Motor neuron (in vitro differentiated cells): ENCODE measurements at regions not wholly inside any gene's neighbourhood (a gene's known extent, or its start where the extent isn't known, plus 50 kb on each side); places are given as distances from the start of the nearest gene placed in this dataset.
A peak's percentile ranks its signal among the peaks of the same experiment; 100 is the strongest.

ENCODE experiments used
- ATAC-seq, 8 experiments: fragments of 200-7000 bp; cut with Tn5 transposase; replicated peaks in 6 of 8; 2 replicates each; pipeline ENCODE4 v1.8.0; 2021; ENCODE audit warnings: mild to moderate bottlenecking in 8 of 8, moderate library complexity in 8 of 8
- H3K27ac ChIP-seq, 2 donors: fragments of 250-450 bp; sonication (Bioruptor Pico); 2 replicates each; pipeline ENCODE4 v1.9.0; 2021; ENCODE audit warnings: antibody characterized with exemption in 2 of 2, mild to moderate bottlenecking in 2 of 2, moderate library complexity in 1 of 2
- H3K4me1 ChIP-seq, 2 donors: fragments of 250-450 bp; sonication (Bioruptor Pico); replicated peaks in 1 of 2; 2 replicates each; pipeline ENCODE4 v1.6.1; 2021; ENCODE audit warnings: antibody characterized with exemption in 2 of 2, mild to moderate bottlenecking in 2 of 2, moderate library complexity in 1 of 2
- H3K4me3 ChIP-seq, 5 donors: fragments of 250-450 bp; sonication (Bioruptor Pico); 2 replicates each; pipeline ENCODE4 v1.9.0; 2021; ENCODE audit warnings: antibody characterized with exemption in 5 of 5, mild to moderate bottlenecking in 5 of 5, moderate library complexity in 4 of 5
- WGBS, 10 experiments: fragments of 450-650 bp; shearing (Covaris generic); methylation state at CpG; one replicate each; pipeline ENCODE4 v1.0.0; 2022; 5-methylcytosine and 5-hydroxymethylcytosine counted together
- in situ Hi-C, 9 experiments: fragments of 400-800 bp; cut with MboI; loops; one replicate each; pipeline ENCODE4 v1.15.0; 2021; ENCODE audit warnings: low sequenced_read_pairs in 9 of 9, low pct_unique_long_range_greater_than_20kb in 2 of 9; ENCODE audit not compliant: unreplicated experiment in 9 of 9

DNA sequence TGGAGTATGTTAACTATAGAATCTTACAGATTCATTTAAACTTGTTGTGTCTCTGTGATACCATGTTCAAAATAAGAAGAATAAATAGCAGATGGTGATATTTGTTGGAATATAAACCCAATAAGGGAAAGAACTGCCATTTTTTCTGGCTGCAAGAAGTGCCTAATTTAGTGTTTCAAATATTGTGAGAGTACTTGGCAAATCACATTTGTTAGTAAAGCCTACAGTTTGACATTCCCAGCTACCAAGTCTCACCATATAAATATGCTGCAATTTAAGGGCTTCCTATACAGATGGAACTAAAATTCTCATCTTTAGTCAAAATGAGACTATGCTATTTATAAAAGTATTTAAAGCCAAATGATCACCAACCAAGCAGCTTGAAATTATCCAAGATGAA is 96.0 kb upstream of the WDFY3 start:
- no peak overlapping the region for H3K4me3 ChIP-seq
- no peak for ATAC-seq

DNA sequence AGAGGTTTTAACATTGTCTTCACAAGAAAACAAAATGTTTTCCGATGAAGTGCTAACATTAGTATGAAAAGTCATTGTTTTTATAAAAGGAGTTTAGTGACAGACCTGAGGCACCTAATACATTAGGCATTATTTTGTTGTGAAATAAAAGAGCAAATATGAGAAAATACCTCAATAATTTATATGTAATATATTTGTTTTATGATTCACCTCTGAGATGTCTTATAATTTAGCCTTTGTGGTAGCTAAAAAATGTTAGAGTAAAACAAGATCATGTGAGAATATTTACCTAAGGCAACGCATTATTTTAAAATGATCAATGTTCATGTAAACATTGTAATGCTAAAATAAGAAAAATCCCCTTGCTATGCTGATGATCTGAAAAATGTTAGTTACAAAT is 100.9 kb upstream of the WDFY3 start:
- H3K4me3 ChIP-seq = no peak overlapping the region
- ATAC-seq = no peak
- 24 to 100% (median 96%) methylated on average over 1 to 2 of the region's 2 CpGs for whole genome bisulfite sequencing, 10 experiments
- no peak overlapping the region for H3K27ac ChIP-seq
- in situ Hi-C loops = no loop called here
- peaks cover 0 to 6% of the 10 kb centered on the region in 2 donors for H3K4me1 ChIP-seq

More for the DNA sequence above, 96.0 kb upstream of the WDFY3 start:
- peaks cover 0 to 6% of the 10 kb centered on the region in 2 donors for H3K4me1 ChIP-seq
- in situ Hi-C loops = no loop called here
- no peak overlapping the region for H3K27ac ChIP-seq

DNA sequence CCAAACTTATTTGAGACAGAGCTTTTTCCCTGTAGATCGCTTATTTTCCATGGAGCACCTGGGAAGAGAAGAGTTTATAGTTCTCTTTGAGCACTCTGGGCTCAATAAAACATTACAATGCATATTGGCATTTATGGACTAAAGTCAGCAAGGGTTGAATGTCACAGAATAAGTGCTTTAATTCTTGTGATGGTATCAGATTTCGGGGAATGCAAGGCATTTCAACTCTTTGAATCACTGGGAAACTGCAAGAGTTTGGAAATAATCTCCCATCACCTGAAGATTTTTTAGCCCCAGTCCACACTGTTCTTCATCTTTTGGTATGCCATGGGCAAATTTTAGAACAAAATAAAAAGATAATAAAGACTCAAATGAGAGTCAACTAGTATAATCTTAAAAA is 111.5 kb upstream of the WDFY3 start:
- Histone ChIP-seq H3K4me3 (no peak overlapping the region), H3K4me1 (no peaks in the 10 kb centered on the region), H3K27ac (no peak overlapping the region)
- 0 to 93% (median 84%) methylated on average over 1 to 2 of the region's 2 CpGs; no CpG with 5 or more reads in 1 of the 10 experiments for WGBS, 10 experiments
- ATAC-seq = no peak
- in situ Hi-C loops = loop anchor here in 1 of 9 experiments (25.0 kb wide), 1 partner anchor 884 kb away; no protein-coding TSS in a partner anchor

DNA sequence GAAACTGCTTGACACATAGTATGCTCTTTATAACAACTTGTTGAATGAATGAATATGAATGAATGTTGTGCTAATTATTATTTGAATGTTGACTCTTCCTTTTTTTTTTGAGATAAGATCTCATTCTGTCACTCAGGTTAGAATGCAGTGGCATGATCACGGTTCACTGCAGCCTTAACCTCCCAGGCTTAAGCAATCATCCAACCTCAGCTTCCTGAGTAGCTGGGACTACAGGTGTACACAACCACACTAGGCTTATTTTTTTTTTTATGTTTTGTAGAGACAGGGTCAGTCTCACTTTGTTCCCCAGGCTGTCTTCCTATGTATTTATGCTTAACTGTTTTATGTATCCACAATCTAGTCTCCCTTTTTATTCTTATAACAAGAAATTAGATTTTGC is 114.7 kb upstream of the WDFY3 start:
- no peak for ATAC-seq
- in situ Hi-C loops = loop anchor here in 1 of 9 experiments (25.0 kb wide), 1 partner anchor 881 kb away; no protein-coding TSS in a partner anchor
- WGBS, 10 experiments = 43 to 100% (median 89%) methylated on average over 1 of the region's 1 CpG; no CpG with 5 or more reads in 2 of the 10 experiments
- no peak overlapping the region for H3K27ac ChIP-seq
- no peak overlapping the region for H3K4me3 ChIP-seq
- H3K4me1 ChIP-seq = no peaks in the 10 kb centered on the region

DNA sequence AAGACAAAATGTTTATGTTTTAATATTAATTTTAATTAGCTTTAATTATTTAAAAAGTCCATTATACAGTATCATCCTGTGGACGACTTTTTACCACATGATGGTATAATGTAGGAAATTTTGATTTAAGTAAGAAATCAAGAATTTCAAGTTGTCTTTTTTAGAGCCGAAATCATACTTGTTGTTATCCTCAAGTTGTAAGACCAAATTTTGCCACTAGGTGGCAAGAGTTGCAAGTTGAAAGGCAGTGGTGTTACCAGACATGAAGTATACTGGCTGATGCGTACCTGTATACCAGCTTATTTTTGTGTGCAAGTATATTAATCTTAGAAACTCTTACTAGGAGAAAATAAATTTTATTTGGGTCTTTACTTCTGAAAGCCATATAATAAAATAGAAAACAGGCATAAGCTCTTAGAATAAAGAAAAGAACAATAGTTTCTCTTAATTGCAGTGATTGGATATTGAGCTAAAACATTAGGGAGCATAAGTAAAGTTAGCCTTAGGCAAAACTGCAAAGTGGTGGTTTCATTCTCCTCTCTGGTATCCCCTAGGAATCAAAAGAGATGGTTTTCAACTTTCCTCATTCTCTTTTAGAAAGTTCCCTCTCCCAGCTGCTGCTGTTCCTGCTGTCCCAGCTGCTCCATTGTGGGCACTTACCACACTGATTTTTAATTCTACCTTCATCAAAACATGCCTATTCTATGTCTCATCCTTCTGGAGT is 118.0 kb upstream of the WDFY3 start:
- in situ Hi-C loops = loop anchor here in 1 of 9 experiments (25.0 kb wide), 1 partner anchor 878 kb away; no protein-coding TSS in a partner anchor
- H3K4me3 ChIP-seq = no peak overlapping the region
- WGBS, 10 experiments = 0 to 48% (median 25%) methylated on average over 2 to 3 of the region's 3 CpGs
- peak in 4 of 8 experiments; percentile 54 to 75 (median 66) for ATAC-seq
- H3K4me1 ChIP-seq = no peaks in the 10 kb centered on the region
- no peak overlapping the region for H3K27ac ChIP-seq

DNA sequence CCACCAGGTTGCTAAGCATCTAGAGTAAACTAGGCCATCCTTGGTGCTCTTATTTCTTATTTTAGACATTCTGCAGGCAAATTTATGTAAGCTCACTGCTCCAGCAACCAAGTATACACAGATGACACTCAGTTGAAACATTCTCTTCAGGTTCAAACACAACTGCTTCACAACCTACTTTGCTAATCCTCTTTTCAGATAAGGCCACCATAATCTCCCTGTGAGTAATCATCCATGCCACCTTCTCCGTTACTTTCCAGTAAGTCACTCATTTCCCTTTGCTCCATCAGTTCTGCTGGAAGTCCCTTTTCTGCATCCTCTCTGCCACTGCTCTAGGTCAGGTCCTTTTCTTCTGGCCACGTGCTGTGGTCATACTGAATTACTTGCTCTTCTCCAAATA is 120.2 kb upstream of the WDFY3 start:
- in situ Hi-C loops = loop anchor here in 1 of 9 experiments (25.0 kb wide), 1 partner anchor 876 kb away; no protein-coding TSS in a partner anchor
- H3K4me1 ChIP-seq = no peaks in the 10 kb centered on the region

DNA sequence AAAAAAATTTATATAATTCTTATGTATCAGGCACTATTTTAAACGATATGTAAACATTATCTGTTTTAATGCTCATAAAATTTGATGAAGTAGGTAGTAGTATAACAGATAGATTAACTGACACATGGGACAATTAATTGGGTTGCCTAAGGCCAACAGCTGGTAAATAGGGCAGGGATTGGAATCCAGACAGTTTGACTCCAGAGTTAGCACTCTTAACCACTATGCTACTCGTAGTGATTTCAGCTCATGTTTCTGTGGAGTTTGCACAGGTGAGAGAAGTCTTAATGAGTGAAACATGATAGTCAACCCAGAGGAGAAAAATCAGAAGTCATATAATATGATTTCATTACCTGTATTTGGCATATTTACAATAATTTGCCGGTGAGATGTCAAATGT is 126.0 kb upstream of the WDFY3 start:
- Histone ChIP-seq H3K4me3 (no peak overlapping the region), H3K4me1 (no peaks in the 10 kb centered on the region), H3K27ac (no peak overlapping the region)
- in situ Hi-C loops = loop anchor here in 1 of 9 experiments (25.0 kb wide), 1 partner anchor 870 kb away; no protein-coding TSS in a partner anchor
- WGBS, 10 experiments = 19 to 100% (median 65%) methylated on average over 1 to 3 of the region's 3 CpGs; no CpG with 5 or more reads in 1 of the 10 experiments
- no peak for ATAC-seq

More for the DNA sequence above, 120.2 kb upstream of the WDFY3 start:
- 20 to 100% (median 67%) methylated on average over 1 to 2 of the region's 2 CpGs; no CpG with 5 or more reads in 2 of the 10 experiments for WGBS, 10 experiments
- Histone ChIP-seq H3K4me3 (no peak overlapping the region), H3K27ac (no peak overlapping the region)
- ATAC-seq = no peak

DNA sequence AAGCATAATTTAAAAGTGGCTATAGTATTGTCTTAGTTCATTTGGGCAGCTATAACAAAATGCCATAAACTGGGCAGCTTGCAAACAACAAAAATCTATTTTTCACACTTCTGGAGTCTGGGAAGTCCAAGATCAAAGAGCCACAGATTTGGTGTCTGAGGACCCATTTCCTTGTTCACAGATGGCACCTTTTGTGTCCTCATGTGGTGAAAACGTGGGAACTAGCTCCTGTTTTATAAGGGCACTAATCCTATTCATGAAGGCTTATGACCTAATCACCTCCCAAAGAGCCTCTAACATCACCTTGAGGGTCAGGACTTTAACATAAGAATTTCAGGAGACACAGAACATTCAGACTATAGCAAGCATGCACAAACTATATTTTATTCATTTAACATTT is 126.5 kb upstream of the WDFY3 start:
- no peaks in the 10 kb centered on the region for H3K4me1 ChIP-seq
- WGBS, 10 experiments = 25 to 29% methylated on average over 1 of the region's 1 CpG; no CpG with 5 or more reads in 8 of the 10 experiments
- no peak overlapping the region for H3K27ac ChIP-seq
- ATAC-seq = no peak
- in situ Hi-C loops = loop anchor here in 1 of 9 experiments (25.0 kb wide), 1 partner anchor 869 kb away; no protein-coding TSS in a partner anchor
- H3K4me3 ChIP-seq = no peak overlapping the region

DNA sequence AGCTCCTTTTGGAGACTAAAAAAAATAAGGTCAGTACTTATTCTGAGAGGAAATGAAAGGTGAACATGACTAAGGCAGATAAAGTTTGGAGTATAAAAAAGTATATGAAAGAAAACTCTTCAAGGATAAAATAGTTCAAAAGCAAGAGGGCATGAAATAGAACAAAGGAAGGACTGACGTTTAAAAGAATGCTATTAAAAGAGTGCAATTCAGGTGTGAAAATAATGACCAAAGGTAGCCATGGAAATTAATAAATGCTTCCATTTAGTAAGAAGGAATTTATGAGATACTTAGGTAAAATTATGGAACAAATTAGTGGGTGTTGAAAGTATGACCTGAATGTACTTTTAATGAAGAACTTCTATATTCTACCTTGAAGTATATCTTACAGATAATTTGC is 128.2 kb upstream of the WDFY3 start:
- 31 to 92% (median 75%) methylated on average over 1 of the region's 1 CpG; no CpG with 5 or more reads in 2 of the 10 experiments for WGBS, 10 experiments
- no peak for ATAC-seq
- no peak overlapping the region for H3K4me3 ChIP-seq
- no peaks in the 10 kb centered on the region for H3K4me1 ChIP-seq
- H3K27ac ChIP-seq = no peak overlapping the region
- in situ Hi-C loops = loop anchor here in 1 of 9 experiments (25.0 kb wide), 1 partner anchor 868 kb away; no protein-coding TSS in a partner anchor

DNA sequence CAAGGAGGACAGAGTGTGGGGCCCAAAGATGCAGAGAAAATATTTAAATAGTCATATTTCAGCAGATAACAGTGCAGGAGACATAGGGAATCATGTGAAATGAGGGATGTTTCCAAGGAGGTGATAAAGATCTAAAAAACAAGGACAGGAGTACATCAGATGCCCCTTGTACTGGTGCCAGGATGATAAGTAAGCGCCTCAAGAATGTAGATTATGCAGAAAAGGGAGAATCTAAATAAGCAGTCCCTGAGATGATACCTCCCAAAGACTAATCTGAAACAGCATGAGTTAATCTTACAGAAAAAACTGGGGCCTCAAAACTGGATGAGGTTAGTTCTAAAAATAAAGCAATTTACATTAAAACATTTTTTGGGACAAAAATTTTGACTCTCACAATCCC is 136.1 kb upstream of the WDFY3 start:
- Histone ChIP-seq H3K4me3 (no peak overlapping the region), H3K27ac (no peak overlapping the region), H3K4me1 (no peaks in the 10 kb centered on the region)
- in situ Hi-C loops = no loop called here
- ATAC-seq = peak in 2 of 8 experiments; percentile 44 to 63
- 14 to 89% (median 72%) methylated on average over 1 of the region's 1 CpG; no CpG with 5 or more reads in 4 of the 10 experiments for WGBS, 10 experiments

DNA sequence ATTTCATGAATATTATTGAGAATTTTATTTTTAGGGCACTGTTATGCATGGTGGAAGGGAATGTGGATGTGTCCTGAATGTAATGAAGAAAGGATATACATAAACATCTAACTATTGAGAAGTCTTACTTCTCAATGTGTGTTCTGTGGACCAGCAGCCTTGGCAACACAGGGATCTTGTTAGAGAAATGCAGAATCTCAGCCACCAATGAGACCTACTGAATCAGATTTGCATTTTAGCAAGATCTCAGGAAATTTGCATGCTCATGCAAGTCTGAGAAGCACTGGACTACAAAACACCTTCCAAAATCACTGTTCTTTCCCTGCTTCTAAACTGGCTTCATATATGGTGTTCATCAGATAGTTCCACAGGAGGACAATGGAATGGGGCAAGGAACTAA is 139.7 kb upstream of the WDFY3 start:
- in situ Hi-C loops = no loop called here
- peak in 3 of 8 experiments; percentile 80 to 92 (median 87) for ATAC-seq
- Histone ChIP-seq H3K27ac (no peak overlapping the region), H3K4me3 (no peak overlapping the region), H3K4me1 (no peaks in the 10 kb centered on the region)

DNA sequence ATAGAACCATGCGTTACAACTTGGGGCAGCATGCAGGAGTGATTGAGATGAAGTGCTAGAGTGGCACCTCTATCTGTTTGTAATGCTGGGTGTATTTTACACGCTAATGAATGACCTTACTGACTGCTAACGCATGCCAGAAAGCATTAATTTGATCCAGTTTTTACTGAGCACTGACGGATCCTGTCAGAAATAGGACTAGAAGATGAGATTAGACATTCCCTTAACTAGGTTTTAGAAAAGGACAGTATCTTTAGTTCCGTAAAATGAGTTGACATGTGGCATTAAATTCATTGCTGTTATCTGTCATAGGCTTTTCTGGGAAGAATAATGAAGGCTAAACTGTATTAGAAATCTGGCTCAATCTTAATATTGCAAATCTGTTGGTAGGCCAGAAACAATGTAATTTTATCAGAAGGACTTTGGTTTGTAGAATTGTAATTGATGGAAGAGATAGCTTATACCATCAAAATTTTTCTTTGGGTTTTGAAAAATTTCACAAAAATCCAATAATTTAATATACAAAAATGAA is 140.4 kb upstream of the WDFY3 start:
- ATAC-seq = peak in 1 of 8 experiments; percentile 15
- Histone ChIP-seq H3K4me1 (no peaks in the 10 kb centered on the region), H3K27ac (no peak overlapping the region), H3K4me3 (no peak overlapping the region)
- in situ Hi-C loops = no loop called here
- WGBS, 10 experiments = 48 to 98% (median 86%) methylated on average over 2 to 5 of the region's 5 CpGs; no CpG with 5 or more reads in 1 of the 10 experiments

DNA sequence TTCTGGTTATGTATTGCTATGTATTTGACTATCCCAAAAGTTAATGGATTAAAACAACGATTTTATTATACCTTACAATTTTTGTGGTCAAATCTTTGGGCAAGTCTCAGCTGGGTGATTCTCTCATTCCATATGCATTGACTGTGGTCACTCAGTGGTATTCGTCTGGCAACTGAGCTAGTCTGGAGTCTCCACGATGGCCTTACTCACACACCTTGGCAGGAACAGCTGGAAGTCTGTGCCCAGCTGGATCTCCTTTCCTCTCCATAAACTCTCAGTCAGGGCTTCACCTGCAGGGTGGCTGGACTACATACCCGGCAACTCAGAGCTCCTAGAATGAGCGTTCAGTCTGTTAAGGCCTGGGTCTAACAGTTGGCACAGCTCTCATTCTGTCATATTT is 141.1 kb upstream of the WDFY3 start:
- Histone ChIP-seq H3K27ac (no peak overlapping the region), H3K4me3 (no peak overlapping the region), H3K4me1 (no peaks in the 10 kb centered on the region)
- peak in 1 of 8 experiments; percentile 24 for ATAC-seq
- in situ Hi-C loops = no loop called here
- WGBS, 10 experiments = 0 to 100% (median 54%) methylated on average over 1 to 4 of the region's 5 CpGs; no CpG with 5 or more reads in 2 of the 10 experiments
